SU-DHL-6 (cell line): ENCODE measurements at regions not wholly inside any gene's neighbourhood (a gene's known extent, or its start where the extent isn't known, plus 50 kb on each side); places are given as distances from the start of the nearest gene placed in this dataset.

Experiments used
- H2AFZ ChIP-seq: fragments of 200-600 bp; sonication (generic); 2 replicates; pipeline ENCODE4 v1.6.1; 2014; ENCODE audit warnings: low read depth, mild to moderate bottlenecking, moderate library complexity, mixed read lengths, antibody characterized with exemption, low read length; ENCODE audit not compliant: severe bottlenecking
- H3F3A ChIP-seq: fragments of 200-600 bp; shearing (Covaris generic); 2 replicates; pipeline ENCODE4 v1.6.0; 2016; ENCODE audit warnings: antibody characterized with exemption, mild to moderate bottlenecking; ENCODE audit not compliant: insufficient read depth
- H3K27ac ChIP-seq: fragments of 200-600 bp; sonication (generic); 2 replicates; pipeline ENCODE4 v1.5.1; 2016; ENCODE audit warnings: low read depth, mild to moderate bottlenecking, low read length, moderate library complexity, mixed read lengths
- H3K27me3 ChIP-seq: fragments of 200-600 bp; sonication (generic), shearing (Covaris generic); 2 replicates; pipeline ENCODE4 v1.6.0; 2014; ENCODE audit warnings: mild to moderate bottlenecking, low read length
- H3K36me3 ChIP-seq: fragments of 200-600 bp; sonication (generic); 2 replicates; pipeline ENCODE4 v1.6.1; 2014; ENCODE audit warnings: mild to moderate bottlenecking, low read length, mixed read lengths
- H3K4me2 ChIP-seq: fragments of 300-600, 200-600 bp; shearing (Covaris generic), sonication (generic); 2 replicates; pipeline ENCODE4 v1.6.0; 2014; ENCODE audit warnings: low read length, low read depth, mild to moderate bottlenecking; ENCODE audit not compliant: poor library complexity, severe bottlenecking
- H3K4me3 ChIP-seq: fragments of 200-600 bp; sonication (generic); 2 replicates; pipeline ENCODE4 v1.5.1; 2014; ENCODE audit warnings: antibody characterized with exemption, low read length, mild to moderate bottlenecking, mixed read lengths; ENCODE audit not compliant: insufficient read depth, poor library complexity, severe bottlenecking
- H3K79me2 ChIP-seq: fragments of 200-600 bp; sonication (generic); 2 replicates; pipeline ENCODE4 v1.6.1; 2014; ENCODE audit warnings: mild to moderate bottlenecking, low read length, moderate library complexity; ENCODE audit not compliant: insufficient read depth
- H3K9ac ChIP-seq: fragments of 200-600 bp; sonication (generic); 2 replicates; pipeline ENCODE4 v1.7.0; 2014; ENCODE audit warnings: mild to moderate bottlenecking, low read length
- H3K9me2 ChIP-seq: fragments of 200-600 bp; sonication (generic); replicated peaks from 2 replicates; pipeline ENCODE4 v1.6.1; 2014; ENCODE audit warnings: low read length; ENCODE audit not compliant: insufficient read depth
- H3K9me3 ChIP-seq: fragments of 200-600 bp; sonication (generic); 2 replicates; pipeline ENCODE4 v1.6.1; 2014; ENCODE audit warnings: low read length, mixed read lengths; ENCODE audit not compliant: insufficient read depth
- H4K20me1 ChIP-seq: fragments of 200-600 bp; sonication (generic); 2 replicates; pipeline ENCODE4 v1.6.1; 2014; ENCODE audit warnings: low read depth, mild to moderate bottlenecking, antibody characterized with exemption, low read length, moderate library complexity, mixed read lengths
- CTCF ChIP-seq: fragments of 200-600 bp; sonication (generic); IDR thresholded peaks from one replicate; pipeline ENCODE4 v1.5.1; 2017; ENCODE audit warnings: antibody characterized with exemption, mild to moderate bottlenecking, low read length, moderate library complexity; ENCODE audit not compliant: insufficient read depth, poor library complexity, severe bottlenecking
- EZH2phosphoT487 ChIP-seq: fragments of 200-600 bp; sonication (generic), shearing (Covaris generic); conservative IDR thresholded peaks from 2 replicates; pipeline ENCODE4 v1.6.1; 2018; ENCODE audit warnings: mild to moderate bottlenecking, antibody characterized with exemption, low read length, moderate library complexity, mixed read lengths

GRCh38 chr5:174522480-174523260 is 201.7 kb upstream of the MSX2 start:
- no peaks in the 10 kb centered on the region for H3F3A ChIP-seq
- H2AFZ ChIP-seq = no peak overlapping the region

GRCh38 chr5:174523311-174524071 is 200.9 kb upstream of the MSX2 start:
- H3K9me2 ChIP-seq = no peaks in the 10 kb centered on the region
- H2AFZ ChIP-seq = no peak overlapping the region
- H3K4me3 ChIP-seq = no peak overlapping the region
- no peaks in the 10 kb centered on the region for H3K27me3 ChIP-seq
- H4K20me1 ChIP-seq = no peaks in the 10 kb centered on the region
- no peak overlapping the region for H3K9ac ChIP-seq
- H3K36me3 ChIP-seq = no peaks in the 10 kb centered on the region
- no peaks in the 10 kb centered on the region for H3K79me2 ChIP-seq
- no peak overlapping the region for H3K4me2 ChIP-seq
- H3F3A ChIP-seq = no peaks in the 10 kb centered on the region
- H3K27ac ChIP-seq = no peak overlapping the region
- TF ChIP-seq EZH2phosphoT487 = no peak
- TF ChIP-seq CTCF = no peak
- no peaks in the 10 kb centered on the region for H3K9me3 ChIP-seq

More at GRCh38 chr5:174522480-174523260, 201.7 kb upstream of the MSX2 start:
- Histone ChIP-seq H3K27me3 (no peaks in the 10 kb centered on the region), H3K9ac (no peak overlapping the region), H3K9me2 (no peaks in the 10 kb centered on the region), H3K27ac (no peak overlapping the region), H3K4me2 (no peak overlapping the region), H3K4me3 (no peak overlapping the region), H3K9me3 (no peaks in the 10 kb centered on the region), H3K36me3 (no peaks in the 10 kb centered on the region), H4K20me1 (no peaks in the 10 kb centered on the region), H3K79me2 (no peaks in the 10 kb centered on the region)
- TF ChIP-seq EZH2phosphoT487 (no peak), CTCF (no peak)

- no peak for TF ChIP-seq CTCF
- no peak for TF ChIP-seq EZH2phosphoT487
- Histone ChIP-seq H2AFZ (no peak overlapping the region), H3F3A (no peaks in the 10 kb centered on the region), H3K9me3 (no peaks in the 10 kb centered on the region), H3K4me2 (no peak overlapping the region), H3K9ac (no peak overlapping the region), H3K4me3 (no peak overlapping the region), H4K20me1 (no peaks in the 10 kb centered on the region), H3K36me3 (no peaks in the 10 kb centered on the region), H3K79me2 (no peaks in the 10 kb centered on the region), H3K27ac (no peak overlapping the region), H3K27me3 (no peaks in the 10 kb centered on the region), H3K9me2 (no peaks in the 10 kb centered on the region)
Observed at GRCh38 chr5:174524351-174524750, 200.0 kb upstream of the MSX2 start.
